Endothelial cell of umbilical vein (primary cell): ENCODE measurements at regions not wholly inside any gene's neighbourhood (a gene's known extent, or its start where the extent isn't known, plus 50 kb on each side); places are given as distances from the start of the nearest gene placed in this dataset.
A peak's percentile ranks its signal among the peaks of the same experiment; 100 is the strongest.

Source experiments
- CTCF ChIP-seq, 2 donors: IDR thresholded peaks; 1 replicate in 1 of 2; 2 replicates in 1 of 2; pipeline ENCODE4 v1.5.1; 2011; ENCODE audit warnings: low read length in 2 of 2, mild to moderate bottlenecking in 2 of 2, moderate library complexity in 2 of 2, control low read depth in 1 of 2, inconsistent platforms in 1 of 2, low read depth in 1 of 2; ENCODE audit not compliant: insufficient read depth in 1 of 2; ENCODE audit errors: extremely low read depth in 1 of 2
- EZH2 ChIP-seq: IDR thresholded peaks from 2 replicates; pipeline ENCODE4 v1.6.1; 2012; ENCODE audit warnings: borderline replicate concordance, low read depth, mild to moderate bottlenecking, moderate library complexity, low read length, inconsistent platforms; ENCODE audit not compliant: severe bottlenecking
- FOS ChIP-seq: IDR thresholded peaks from 2 replicates; pipeline ENCODE4 v1.6.1; 2011; ENCODE audit warnings: mild to moderate bottlenecking, low read length, moderate library complexity, borderline replicate concordance; ENCODE audit not compliant: insufficient read depth
- GATA2 ChIP-seq: IDR thresholded peaks from 2 replicates; pipeline ENCODE4 v1.7.0; 2011; ENCODE audit warnings: low read depth, mild to moderate bottlenecking, moderate library complexity, mixed read lengths, low read length; ENCODE audit not compliant: insufficient read length, insufficient read depth
- MAX ChIP-seq: IDR thresholded peaks from 2 replicates; pipeline ENCODE4 v1.6.1; 2011; ENCODE audit not compliant: insufficient read depth, insufficient read length
- MYC ChIP-seq: IDR thresholded peaks from one replicate; pipeline ENCODE4 v1.6.1; 2011; ENCODE audit warnings: mild to moderate bottlenecking, low read depth, low read length
- POLR2A ChIP-seq: IDR thresholded peaks from 2 replicates; pipeline ENCODE4 v1.6.1; 2012; ENCODE audit warnings: low read depth, mild to moderate bottlenecking, control low read depth, low read length
- POLR2AphosphoS5 ChIP-seq: IDR thresholded peaks from 2 replicates; pipeline ENCODE4 v1.6.1; 2012; ENCODE audit warnings: low read depth, mild to moderate bottlenecking, control low read depth, low read length, moderate library complexity; ENCODE audit not compliant: insufficient read depth

- TF ChIP-seq CTCF (IDR thresholded peaks at IDR 0.05; ENCODE audit: extremely low read depth in 1 of 2, insufficient read depth in 1 of 2, low read depth in 1 of 2, low read length in 2 of 2), result no peak
- TF ChIP-seq POLR2AphosphoS5, result peak; percentile 78
- TF ChIP-seq EZH2, result no peak
- TF ChIP-seq POLR2A, result peak; percentile 69
- no peak for TF ChIP-seq MAX
- TF ChIP-seq GATA2, result no peak
- no peak for TF ChIP-seq MYC
- TF ChIP-seq FOS, result peak; percentile 79
Observed at GRCh38 chr5:72599519-72600370, 92.5 kb upstream of the ZNF366 start.
